ENCODE measurements at regions not wholly inside any gene's neighbourhood (a gene's known extent, or its start where the extent isn't known, plus 50 kb on each side); places are given as distances from the start of the nearest gene placed in this dataset.

- intact Hi-C loops (cut with micrococcal nuclease; ENCODE audit: unreplicated experiment): no loop called here
- H3K27me3 ChIP-seq (replicated peaks; ENCODE audit: insufficient read depth, low read depth, low read length, poor library complexity): no peaks in the 10 kb centered on the region
- no TSS peak for BruUV-seq (replicated peaks)
Measured at GRCh38 chr14:96690713-96691383, 106.3 kb upstream of the VRK1 start.

GRCh38 chr14:96693252-96693820 lies 103.8 kb upstream of the VRK1 start:
- no peaks in the 10 kb centered on the region for H3K27me3 ChIP-seq (replicated peaks; ENCODE audit: insufficient read depth, low read depth, low read length, poor library complexity)
- CTCF ChIA-PET: no interaction called here
- BruUV-seq (replicated peaks): no TSS peak

More at GRCh38 chr14:96690713-96691383, 106.3 kb upstream of the VRK1 start:
- Histone ChIP-seq H3K4me1 (ENCODE audit: insufficient read depth, low read length, poor library complexity, severe bottlenecking) (no peaks in the 10 kb centered on the region), H3K36me3 (ENCODE audit: insufficient read depth, low read length, poor library complexity, severe bottlenecking) (no peaks in the 10 kb centered on the region), H3K9me3 (ENCODE audit: low read depth, low read length, poor library complexity, severe bottlenecking) (no peaks in the 10 kb centered on the region), H3K4me3 (ENCODE audit: low read depth, low read length, poor library complexity, severe bottlenecking) (no peak overlapping the region), H3K27ac (ENCODE audit: low read depth, low read length, poor library complexity, severe bottlenecking) (no peak overlapping the region)
- DNase-seq (ENCODE audit: low spot score): no peak
- TF ChIP-seq, protein P1, sequence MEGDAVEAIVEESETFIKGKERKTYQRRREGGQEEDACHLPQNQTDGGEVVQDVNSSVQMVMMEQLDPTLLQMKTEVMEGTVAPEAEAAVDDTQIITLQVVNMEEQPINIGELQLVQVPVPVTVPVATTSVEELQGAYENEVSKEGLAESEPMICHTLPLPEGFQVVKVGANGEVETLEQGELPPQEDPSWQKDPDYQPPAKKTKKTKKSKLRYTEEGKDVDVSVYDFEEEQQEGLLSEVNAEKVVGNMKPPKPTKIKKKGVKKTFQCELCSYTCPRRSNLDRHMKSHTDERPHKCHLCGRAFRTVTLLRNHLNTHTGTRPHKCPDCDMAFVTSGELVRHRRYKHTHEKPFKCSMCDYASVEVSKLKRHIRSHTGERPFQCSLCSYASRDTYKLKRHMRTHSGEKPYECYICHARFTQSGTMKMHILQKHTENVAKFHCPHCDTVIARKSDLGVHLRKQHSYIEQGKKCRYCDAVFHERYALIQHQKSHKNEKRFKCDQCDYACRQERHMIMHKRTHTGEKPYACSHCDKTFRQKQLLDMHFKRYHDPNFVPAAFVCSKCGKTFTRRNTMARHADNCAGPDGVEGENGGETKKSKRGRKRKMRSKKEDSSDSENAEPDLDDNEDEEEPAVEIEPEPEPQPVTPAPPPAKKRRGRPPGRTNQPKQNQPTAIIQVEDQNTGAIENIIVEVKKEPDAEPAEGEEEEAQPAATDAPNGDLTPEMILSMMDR (conservative IDR thresholded peaks at IDR 0.05; ENCODE audit: low read depth, low read length): no peak
- CTCF ChIA-PET: no interaction called here
- POLR2A ChIA-PET (ENCODE audit: low non-redundant PET): no interaction called here

GRCh38 chr14:96693987-96694386 lies 103.2 kb upstream of the VRK1 start:
- BruUV-seq (replicated peaks): no TSS peak
- no peaks in the 10 kb centered on the region for H3K36me3 ChIP-seq (ENCODE audit: insufficient read depth, low read length, poor library complexity, severe bottlenecking)
- no peak for DNase-seq (ENCODE audit: low spot score)
- H3K27ac ChIP-seq (ENCODE audit: low read depth, low read length, poor library complexity, severe bottlenecking): no peak overlapping the region
- no peaks in the 10 kb centered on the region for H3K9me3 ChIP-seq (ENCODE audit: low read depth, low read length, poor library complexity, severe bottlenecking)
- no peak overlapping the region for H3K4me3 ChIP-seq (ENCODE audit: low read depth, low read length, poor library complexity, severe bottlenecking)
- CTCF ChIA-PET: no interaction called here
- intact Hi-C loops (cut with micrococcal nuclease; ENCODE audit: unreplicated experiment): no loop called here
- no peaks in the 10 kb centered on the region for H3K4me1 ChIP-seq (ENCODE audit: insufficient read depth, low read length, poor library complexity, severe bottlenecking)
- no peaks in the 10 kb centered on the region for H3K27me3 ChIP-seq (replicated peaks; ENCODE audit: insufficient read depth, low read depth, low read length, poor library complexity)
- POLR2A ChIA-PET (ENCODE audit: low non-redundant PET): no interaction called here
- TF ChIP-seq EZH2 (IDR thresholded peaks at IDR 0.05; ENCODE audit: borderline replicate concordance, low read depth, low read length, poor library complexity, severe bottlenecking): no peak
- TF ChIP-seq, protein P1 (conservative IDR thresholded peaks at IDR 0.05; ENCODE audit: low read depth, low read length): no peak

More at GRCh38 chr14:96693252-96693820, 103.8 kb upstream of the VRK1 start:
- no peaks in the 10 kb centered on the region for H3K36me3 ChIP-seq (ENCODE audit: insufficient read depth, low read length, poor library complexity, severe bottlenecking)
- H3K9me3 ChIP-seq (ENCODE audit: low read depth, low read length, poor library complexity, severe bottlenecking): no peaks in the 10 kb centered on the region
- intact Hi-C loops (cut with micrococcal nuclease; ENCODE audit: unreplicated experiment): no loop called here
- POLR2A ChIA-PET (ENCODE audit: low non-redundant PET): no interaction called here
- H3K4me3 ChIP-seq (ENCODE audit: low read depth, low read length, poor library complexity, severe bottlenecking): no peak overlapping the region
- no peak for DNase-seq (ENCODE audit: low spot score)
- TF ChIP-seq, protein P1 (conservative IDR thresholded peaks at IDR 0.05; ENCODE audit: low read depth, low read length): no peak
- no peak for TF ChIP-seq EZH2 (IDR thresholded peaks at IDR 0.05; ENCODE audit: borderline replicate concordance, low read depth, low read length, poor library complexity, severe bottlenecking)
- H3K4me1 ChIP-seq (ENCODE audit: insufficient read depth, low read length, poor library complexity, severe bottlenecking): no peaks in the 10 kb centered on the region
- no peak overlapping the region for H3K27ac ChIP-seq (ENCODE audit: low read depth, low read length, poor library complexity, severe bottlenecking)
